NCI-H748 treated with DMSO at 0.1 percent for 48 hours (cell line): ENCODE measurements at regions not wholly inside any gene's neighbourhood (a gene's known extent, or its start where the extent isn't known, plus 50 kb on each side); places are given as distances from the start of the nearest gene placed in this dataset.

Experiments used
- DNase-seq: peaks from one replicate; lab custom pipeline; 2025; lab: John Stamatoyannopoulos, UW

DNA sequence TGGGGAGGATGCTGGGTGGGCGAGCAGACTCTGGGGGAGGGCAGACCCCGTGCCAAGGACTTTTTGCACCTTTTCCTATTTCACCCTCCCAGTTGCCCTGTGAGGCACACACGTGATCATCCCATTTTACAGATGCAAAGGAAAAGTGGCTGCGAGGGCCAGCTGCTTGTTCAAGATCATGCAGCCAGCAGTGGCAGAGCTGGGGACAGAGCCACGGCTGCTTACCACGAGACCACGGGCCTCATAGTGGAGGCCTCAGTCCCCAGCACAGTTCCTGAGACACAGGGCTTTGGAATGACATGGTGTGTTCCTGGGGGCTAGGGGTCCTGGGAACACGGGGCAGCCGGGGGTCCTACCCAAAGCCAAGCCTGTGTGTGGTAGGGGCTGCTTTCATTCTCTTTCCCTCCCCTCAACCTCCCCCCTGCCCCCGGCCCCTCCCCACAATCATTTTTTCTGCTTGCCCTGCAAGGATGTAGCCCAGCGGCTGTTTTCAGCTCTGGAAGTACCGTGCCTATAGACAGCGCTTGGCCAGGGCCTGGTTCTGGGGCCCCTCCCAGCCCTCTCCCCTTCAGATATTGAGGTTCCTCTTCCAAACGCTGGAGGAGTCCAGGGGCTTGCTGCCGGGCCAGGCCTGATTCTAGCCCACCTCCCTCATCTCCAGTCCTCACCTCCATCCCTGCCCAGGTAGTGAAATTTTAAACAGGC is 58.5 kb upstream of the IER5L start:
- DNase-seq, result no peak

DNA sequence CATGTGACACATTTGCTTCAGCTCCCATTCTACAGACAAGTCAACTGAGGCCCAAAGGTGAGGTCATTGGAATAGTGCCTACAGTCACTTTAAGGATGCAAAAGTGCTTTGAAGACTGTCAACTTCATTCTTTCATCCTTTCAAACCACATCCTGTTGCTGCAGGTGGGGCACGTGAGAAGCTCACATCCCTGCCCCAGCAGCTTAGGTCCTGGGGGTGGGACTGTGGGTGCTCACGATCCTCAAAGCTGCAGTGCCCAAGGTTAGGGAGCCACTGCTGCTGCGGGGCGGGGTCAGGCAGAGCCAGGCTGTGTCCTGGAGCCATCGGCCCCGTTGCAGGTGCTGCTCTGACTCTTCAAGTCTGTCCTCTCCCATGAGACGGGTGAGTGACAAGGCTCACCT is 57.9 kb upstream of the IER5L start:
- no peak for DNase-seq

DNA sequence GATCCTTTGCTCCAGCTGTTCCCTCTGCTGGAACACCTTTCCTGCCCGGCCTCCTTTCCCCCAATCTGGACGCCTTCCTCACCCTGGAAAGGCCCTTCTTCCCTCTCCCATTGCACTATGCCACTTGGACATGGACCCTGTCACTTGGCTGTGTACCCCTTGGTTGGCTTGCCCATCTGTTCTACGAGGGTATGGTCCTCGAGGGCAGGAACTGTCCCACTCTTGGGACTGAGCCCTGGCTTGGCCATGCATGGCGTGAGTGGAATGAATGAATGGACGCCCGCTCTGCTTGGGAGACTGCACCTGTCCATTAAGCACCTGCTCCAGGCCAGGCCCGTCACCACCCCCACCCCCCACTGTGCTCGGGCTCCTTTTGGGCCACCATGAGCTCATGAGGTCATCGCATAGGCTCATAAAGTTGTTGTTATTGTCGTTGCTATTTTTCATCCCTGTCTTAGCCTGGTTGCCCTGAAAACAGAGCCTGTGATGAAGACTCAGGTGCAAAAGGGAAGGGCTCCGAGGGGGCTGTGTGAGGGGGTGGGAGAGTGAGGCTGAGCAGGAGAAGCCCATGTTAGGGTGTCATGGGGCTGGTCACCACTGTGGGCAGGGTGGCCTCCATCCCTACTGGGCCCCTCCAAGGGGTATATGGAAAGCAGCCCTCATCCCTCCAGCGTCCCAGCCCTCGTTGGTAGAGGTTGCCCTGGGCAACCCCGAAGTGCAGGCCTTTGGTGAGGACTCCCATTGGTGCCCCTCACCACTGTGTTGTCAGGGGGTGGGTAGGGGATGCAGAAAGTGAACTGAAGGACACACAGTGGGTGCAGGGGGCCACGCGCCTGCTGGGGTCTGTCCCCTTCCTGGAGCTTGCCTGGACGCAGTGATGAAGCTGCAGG is 57.2 kb upstream of the IER5L start:
- DNase-seq, result no peak

DNA sequence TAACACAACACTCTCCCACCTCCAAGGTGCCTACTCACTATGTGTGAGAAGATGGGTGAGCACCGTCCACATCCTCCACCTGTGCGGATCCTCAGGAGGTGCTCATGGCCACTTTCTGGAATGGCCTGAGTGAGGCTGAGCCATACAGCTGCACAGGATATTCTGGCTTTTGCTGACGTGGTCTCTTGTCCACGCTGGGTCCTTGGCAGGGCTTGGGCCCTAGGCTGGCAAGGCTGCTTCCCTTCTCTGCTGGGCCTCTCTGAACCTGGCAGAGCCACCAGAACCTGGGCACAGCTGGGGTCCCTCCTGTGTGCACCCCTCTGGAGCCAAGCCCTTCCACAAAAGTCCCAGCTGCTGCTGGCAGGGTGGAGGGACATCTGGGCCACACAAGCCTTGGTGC is 56.4 kb upstream of the IER5L start:
- DNase-seq, result no peak

DNA sequence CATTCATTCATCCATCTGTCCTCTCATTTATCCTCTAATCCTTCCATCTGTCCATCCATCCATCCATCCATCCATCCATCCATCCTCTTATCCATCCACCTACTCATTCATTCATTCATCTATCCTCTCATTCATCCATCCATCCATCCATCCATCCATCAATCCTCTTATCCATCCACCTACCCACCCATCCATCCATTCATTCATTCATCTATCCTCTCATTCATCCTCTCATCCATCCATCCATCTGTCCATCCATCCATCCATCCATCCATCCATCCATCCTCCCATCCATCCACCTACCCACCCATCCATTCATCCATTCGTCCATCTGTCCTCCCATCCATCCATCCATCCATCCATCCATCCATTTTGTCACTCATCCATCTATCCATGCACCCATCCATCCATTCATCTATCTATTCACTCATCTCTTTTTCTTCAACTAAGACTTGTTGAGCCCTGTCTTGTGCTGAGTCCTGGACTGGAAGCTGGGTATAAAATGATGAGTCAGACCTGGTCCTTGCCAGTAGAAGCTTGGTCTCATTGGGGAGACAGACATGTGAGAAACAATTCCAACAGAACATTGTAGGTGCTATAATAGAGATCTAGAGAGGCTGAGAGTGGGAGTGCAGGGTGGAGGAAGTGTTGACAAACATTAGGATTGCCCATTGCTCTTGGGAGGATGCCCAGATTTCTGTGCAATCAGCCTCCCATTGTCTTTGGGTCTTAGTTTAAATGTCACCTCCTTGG is 55.0 kb upstream of the IER5L start:
- DNase-seq, result no peak

DNA sequence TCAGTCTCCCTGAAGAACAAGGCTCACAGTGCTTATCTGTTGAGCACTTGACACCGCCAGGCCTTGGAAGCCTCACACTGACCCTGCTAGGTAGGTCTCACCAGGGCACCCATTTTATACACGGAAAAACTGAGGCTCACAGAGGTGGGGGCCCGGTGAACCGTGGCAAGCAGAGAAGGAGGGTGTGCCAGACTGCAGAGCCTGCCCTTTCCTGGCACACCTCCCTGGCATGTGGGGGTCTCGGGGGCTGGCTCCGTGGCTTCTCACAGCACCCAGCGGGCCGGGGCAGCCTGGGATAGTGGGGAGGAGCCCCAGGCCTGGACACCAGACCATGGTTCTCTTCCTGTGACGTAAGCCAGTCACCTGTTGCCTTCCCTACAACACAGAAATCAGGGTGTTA is 53.7 kb upstream of the IER5L start:
- no peak for DNase-seq

DNA sequence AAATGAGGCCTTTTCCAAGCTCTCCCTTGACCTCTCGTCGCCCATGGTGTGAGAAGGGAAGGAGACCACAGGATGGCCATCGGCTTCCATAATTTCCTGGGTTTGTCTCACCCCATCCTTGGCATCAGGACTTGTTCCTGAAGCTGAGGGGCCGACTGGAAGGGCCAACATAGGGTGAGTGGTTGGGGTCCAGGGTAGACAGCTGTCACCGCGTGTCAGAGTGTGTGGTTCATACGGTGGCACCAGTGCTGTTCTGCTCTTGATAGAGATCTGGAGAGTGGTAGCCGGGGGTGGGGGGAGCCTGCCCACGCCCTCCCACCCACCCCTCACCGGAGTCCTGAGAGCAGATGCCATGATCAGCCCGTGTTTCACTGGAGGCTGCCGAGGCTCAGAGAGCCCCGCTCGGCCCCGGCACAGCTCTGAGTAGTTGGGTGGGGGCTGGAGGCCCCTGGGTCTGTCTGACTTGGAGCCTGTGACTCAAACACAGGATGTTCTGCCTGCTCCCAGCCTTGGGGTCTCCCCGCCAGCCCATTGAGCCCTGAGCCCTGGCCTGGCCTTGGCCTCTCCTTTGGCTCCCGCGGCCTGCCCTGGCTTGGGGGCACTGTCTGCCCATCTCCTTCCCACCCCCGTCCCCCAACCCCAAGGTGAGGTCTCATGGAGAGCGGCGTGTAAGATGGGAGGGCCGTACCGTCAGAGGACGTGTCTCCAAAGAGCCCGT is 53.1 kb upstream of the IER5L start:
- no peak for DNase-seq

DNA sequence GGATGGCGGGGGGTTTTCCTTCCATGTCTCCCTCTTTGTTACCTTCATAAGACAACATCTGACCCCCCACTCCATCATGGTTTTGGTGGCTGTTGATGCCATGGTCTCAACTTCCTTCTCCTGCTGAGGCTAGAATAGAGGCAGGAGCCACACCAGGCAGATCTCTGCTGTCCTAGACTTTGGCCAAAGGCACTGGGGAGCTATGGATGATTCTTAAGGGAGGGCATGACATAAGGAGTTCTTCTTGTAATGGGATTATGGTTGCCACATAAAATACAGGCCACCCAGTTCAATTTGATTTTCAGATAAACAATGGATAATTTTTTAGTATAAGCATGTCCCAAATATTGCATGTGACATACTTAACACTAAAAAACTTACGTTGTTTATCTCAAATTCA is 52.2 kb upstream of the IER5L start:
- DNase-seq, result no peak
